ENCODE measurements at regions not wholly inside any gene's neighbourhood (a gene's known extent, or its start where the extent isn't known, plus 50 kb on each side); places are given as distances from the start of the nearest gene placed in this dataset.
A peak's percentile ranks its signal among the peaks of the same experiment; 100 is the strongest.

DNA sequence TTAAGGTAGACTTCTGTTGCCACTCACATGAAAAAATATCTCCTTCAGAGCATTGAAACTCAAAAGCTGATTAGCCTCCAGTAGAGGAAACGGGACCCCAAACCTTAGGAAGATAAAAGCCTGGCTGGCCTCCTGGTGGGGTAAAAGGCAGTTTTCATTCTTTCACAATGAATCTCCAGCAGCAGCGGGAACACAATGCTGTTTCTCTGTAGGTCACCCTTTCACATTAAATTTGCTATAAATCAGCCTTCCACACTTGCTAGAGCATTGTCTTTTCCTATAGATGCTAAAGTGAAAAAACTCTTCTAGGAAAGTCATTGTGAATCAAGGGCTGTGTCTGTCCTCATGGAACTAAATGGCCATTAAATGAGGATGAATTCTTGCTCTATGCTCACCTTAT lies 207.3 kb upstream of the MAGEB2 start:
- peak; percentile 8 for DNase-seq (ENCODE audit: low read depth, low spot score)

DNA sequence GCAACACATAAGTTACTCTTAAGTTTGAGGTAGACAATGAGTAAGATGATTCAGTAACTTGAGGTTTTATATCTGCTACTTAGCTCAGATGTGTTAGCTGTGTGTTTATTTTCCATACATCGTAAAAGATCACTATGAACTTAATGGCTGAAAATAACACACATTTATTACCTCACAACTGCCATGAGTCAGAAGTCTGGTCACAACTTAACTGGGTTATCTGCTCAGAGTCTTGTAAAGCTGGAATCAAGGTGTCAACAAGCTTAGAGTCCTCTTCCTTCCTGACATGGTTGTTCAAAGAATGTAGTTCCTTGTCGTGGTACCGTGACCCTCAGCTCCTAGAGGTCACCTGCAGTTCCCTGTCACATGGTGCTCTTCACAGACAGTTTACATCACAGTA lies 204.9 kb upstream of the MAGEB2 start:
- no peak for DNase-seq (ENCODE audit: low read depth, low spot score)

DNA sequence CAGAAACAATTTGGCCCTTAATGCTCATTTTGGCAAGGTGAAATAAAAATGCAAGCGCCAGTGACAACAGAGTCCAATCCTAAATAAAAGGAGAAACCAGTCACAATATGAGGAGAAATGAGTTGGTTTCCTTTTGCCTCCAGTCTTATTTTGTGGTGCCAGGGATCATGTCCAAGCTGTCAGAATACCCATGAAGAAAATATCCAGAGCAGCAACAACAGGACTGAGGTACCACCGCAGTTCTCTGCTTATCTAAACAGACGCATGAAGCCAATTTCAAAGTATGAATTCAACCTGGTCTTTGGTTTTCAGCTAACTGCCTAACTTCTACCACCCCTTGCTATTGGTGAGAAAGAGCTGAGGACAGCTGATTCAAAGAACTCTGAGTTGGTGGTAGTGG lies 199.9 kb upstream of the MAGEB2 start:
- DNase-seq (ENCODE audit: low read depth, low spot score), result no peak

DNA sequence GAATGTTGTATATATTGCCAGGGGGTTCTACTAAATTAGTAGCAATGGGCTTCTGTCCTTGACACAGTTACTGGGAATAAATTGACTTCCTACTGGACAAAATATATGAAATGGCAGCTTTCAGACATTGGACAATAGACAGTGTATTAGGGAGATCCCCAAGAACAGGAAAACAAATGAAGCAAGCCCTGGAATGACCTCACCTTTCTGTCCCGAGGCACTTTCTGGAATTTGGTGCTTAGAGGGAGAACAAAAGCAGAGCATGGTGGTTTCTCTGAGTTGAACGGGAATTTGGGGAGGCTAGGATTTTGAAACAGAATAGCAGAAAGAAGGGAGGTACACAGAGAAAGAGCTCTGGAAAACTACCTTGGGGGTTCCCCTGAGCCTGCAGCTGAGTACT lies 187.7 kb upstream of the MAGEB2 start:
- DNase-seq (ENCODE audit: low read depth, low spot score), result peak; percentile 80

DNA sequence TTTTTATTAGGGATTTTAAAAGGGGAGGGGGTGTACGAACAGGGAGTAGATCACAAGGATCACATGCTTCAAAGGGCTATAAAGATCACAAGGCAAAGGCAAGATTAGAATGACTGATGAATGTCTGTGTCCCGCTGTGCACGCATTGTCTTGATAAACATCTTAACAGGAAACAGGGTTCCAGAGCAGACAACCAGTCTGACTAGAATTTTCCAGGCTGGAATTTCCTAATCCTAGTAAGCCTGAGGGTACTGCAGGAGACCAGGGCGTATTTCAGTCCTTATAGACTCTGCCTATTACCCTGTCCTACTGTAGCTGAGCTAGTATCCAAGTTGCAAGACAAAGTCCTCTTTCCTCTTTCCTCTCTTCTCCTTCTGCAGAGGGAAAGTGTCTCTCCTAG lies 179.0 kb upstream of the MAGEB2 start:
- peak; percentile 53 for DNase-seq (ENCODE audit: low read depth, low spot score)

DNA sequence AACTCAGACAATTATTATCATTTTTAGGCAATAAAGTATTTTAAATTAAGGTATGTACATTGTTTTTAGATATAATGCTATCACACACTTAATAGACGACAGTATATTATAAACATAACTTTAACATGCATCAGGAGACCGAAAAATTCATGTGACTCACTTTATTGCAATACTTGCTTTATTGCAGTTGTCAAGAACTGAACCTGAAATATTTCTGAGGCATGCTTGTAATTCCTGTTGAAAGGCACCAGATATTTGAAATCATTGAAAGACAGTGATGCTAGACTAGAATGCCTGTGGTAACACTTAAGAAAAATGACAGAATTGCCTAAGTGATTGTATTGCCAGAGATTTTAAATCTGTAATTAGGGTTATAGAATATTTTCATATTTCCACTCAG lies 175.6 kb upstream of the MAGEB2 start:
- DNase-seq (ENCODE audit: low read depth, low spot score), result no peak

DNA sequence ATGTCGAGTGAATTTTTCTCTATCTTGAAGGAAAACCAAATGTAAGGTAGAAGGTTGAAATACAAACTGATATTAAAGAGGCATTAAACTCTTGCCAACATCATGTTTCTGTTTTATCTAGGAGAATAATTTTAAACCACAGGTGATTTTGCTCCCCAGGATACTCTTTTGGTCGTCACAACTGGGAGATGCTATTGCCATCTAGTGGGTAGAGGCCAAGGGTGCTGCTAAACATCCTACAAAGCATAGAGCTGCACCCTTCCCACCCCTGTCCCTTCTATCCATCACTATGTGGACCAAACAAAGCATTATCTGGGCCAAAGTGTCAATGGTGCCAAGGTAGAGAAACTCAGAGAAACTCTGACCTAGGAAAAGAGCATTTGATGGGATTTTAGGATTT lies 154.6 kb upstream of the MAGEB2 start:
- peak; percentile 31 for DNase-seq (ENCODE audit: low read depth, low spot score)

DNA sequence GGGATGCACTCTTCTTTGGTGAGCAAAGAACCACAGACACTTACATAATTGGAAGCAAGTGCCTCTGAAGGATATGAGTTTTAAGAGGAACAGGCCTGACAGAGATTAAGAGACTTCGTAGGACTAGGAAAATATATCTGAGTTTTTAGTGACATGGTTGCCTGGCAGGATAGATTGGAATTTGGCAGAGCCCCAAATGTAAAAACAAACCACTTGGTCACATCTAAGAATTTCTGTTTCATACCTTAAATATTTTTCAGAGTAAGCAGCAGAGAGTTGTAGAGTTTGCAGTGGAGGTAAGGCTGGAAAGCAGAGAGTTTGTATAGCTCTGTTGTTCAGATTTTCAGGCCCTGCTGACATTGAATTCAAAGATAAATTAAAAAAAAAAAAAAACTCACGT lies 150.1 kb upstream of the MAGEB2 start:
- DNase-seq (ENCODE audit: low read depth, low spot score), result no peak

DNA sequence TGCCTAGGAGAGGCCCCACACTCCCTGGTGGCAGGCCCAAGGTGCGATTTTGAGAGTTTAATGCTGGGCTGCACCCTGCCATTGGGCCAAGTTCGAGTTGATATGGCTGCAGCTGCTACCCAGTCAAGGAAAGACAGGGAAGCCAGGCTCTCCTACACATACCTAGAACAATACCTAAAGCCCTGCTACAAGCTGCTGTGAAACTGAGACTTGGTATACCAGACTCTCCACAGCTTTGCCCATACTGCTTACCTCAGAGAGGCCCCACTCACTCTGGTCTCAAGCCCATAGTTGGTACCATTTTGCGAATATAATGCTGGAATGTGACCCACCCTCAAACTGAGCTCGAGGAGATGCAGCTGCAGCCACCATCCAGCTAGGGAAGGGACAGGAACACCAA lies 147.7 kb upstream of the MAGEB2 start:
- DNase-seq (ENCODE audit: low read depth, low spot score), result no peak

DNA sequence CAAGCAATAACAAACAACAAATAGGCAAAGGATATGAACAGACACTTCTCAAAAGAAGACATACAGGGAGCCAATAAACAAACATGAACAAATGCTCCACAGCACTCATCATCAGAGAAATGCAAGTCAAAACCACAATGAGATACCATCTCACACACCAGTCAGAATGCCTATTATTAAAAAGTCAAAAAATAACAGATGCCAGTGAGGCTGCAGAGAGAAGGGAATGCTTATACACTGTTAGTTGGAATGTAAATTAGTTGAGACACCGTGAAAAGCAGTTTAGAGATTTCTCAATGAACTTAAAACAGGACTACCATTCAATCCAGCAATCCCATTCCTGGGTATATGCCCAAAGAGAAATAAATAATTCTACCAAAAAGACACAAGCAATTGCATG lies 129.8 kb upstream of the MAGEB2 start:
- no peak for DNase-seq (ENCODE audit: low read depth, low spot score)

DNA sequence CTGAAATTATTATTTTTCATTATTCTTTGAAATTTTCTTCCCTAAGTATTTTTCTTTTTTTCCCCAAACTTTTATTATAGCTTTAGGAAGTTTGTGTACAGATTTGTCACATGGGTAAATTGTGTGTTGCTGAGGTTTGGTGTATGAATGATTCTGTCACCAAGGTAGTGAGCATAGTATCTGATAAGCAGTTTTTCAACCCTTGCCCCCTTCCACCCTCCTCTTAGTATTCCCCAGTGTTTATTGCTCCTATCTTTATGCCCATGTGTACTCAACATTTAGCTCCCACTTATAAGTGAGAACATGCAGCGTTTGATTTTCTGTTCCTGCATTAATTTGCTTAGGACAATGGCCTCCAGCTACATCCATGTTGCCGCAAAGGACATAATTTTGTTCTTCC lies 103.9 kb upstream of the MAGEB2 start:
- no peak for DNase-seq (ENCODE audit: low read depth, low spot score)

DNA sequence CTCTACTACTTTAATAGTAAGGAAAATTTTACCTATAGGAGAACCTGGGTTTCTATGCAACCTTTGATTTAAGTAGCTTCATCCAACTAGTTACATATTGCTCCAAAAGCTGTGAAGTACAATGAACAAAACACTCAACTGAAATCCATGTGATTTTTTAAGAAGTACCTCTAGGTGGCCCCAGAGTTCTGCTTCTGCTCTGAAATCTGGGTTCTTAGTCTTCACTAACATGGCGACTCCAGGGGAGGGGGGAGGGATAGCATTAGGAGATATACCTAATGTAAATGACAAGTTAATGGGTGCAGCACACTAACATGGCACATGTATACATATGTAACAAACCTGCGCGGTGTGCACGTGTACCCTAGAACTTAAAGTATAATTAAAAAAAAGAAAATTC lies 73.4 kb upstream of the MAGEB2 start:
- peak; percentile 60 for DNase-seq (ENCODE audit: low read depth, low spot score)

DNA sequence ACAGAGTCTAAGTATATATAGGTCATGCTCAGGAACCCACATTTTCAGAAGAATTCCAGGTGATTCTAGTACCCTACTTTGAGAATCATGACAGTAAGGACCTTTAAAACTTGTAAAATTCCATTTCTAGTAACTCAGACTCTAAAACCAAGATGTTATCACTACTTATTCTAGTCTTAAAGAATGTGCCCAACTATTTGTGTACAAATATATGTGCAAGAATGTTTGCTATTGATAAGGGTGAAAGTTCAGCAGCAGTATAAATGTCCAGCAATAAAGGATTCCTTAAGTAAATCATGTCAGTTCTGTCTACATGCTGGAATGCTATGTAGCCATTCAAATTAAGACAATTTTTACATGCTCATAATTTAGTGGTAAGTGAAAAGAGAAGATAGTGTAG lies 71.1 kb upstream of the MAGEB2 start:
- no peak for DNase-seq (ENCODE audit: low read depth, low spot score)

DNA sequence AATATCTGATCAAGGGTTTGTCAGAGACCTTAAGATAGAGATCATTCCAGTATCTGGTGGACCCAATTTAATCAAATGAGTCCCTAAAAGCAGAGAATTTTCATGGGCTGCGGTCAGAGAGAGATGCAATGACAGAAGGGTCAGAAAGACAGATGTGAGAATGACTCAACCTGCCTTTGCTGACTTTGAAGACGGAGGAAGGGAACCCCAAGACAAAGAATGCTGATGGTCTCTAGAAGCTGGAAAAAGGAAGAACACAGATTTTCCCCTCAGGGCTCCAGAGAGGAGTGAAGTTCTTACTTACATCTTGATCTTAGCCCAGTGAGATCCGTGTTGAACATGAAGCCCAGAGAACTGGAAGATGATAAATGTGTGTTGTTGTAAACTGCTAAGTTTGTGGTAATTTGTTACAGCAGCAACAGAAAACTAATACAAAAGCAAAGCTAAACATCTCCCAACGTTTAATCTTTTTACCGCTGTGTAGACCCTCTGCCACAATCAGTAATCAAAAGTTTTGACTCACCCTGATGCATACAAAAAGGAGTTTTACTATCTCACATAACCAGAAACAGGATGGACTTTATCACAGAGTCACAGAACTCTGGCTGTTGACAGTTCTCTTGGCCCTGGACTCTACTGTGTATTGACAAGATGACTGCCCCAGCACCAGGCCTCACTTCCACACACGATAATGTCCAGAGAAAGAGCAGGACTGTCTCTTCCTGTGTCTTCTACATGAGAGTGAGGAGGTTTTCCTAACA lies 70.2 kb upstream of the MAGEB2 start:
- no peak for DNase-seq (ENCODE audit: low read depth, low spot score)

DNA sequence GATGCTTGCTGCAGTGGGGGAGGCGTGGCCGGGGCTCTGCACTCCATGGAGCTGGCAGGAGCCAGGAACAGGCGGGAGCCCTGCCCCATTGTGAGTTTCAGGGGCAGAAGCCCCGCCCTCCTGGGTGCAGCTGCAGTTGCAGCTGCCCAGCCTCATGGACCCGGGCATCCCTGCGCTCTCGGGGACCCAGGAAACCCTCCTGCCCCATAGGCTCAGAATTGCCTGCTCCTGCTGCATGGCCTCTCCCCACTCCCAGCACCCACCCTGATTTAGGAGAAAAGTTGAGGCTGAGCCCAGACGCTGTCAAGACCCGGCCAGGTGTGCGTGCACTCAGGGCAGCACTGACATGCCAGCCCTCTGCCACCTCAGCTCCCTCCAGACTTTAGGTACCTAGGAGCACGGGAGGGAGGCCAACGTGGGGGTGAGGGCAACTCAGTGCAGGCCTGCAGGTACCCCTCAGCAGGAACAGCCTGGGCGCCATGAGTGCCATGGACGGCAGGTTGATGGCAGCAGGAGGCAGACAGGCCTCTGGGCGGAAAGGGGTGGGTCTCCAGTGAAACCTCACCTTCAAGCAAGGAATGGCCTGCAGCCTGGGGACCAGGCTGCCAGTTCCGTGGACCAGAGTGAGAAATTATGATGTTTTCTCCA lies 67.2 kb upstream of the MAGEB2 start:
- no peak for DNase-seq (ENCODE audit: low read depth, low spot score)

DNA sequence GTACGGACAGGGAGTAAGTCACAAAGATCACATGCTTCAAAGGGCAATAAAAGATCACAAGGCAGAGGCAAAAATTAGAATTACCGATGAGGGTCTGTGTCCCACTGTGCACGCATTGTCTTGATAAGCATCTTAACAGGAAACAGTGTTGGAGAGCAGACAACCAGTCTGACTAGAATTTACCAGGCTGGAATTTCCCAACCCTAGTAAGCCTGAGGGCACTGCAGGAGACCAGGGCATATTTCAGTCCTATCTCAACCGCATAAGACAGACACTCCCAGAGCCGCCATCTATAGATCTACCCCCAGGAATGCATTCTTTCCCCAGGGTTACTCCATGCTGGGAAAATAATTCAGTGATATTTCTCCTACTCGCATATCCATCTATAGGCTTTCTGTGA lies 66.2 kb upstream of the MAGEB2 start:
- peak; percentile 68 for DNase-seq (ENCODE audit: low read depth, low spot score)

DNA sequence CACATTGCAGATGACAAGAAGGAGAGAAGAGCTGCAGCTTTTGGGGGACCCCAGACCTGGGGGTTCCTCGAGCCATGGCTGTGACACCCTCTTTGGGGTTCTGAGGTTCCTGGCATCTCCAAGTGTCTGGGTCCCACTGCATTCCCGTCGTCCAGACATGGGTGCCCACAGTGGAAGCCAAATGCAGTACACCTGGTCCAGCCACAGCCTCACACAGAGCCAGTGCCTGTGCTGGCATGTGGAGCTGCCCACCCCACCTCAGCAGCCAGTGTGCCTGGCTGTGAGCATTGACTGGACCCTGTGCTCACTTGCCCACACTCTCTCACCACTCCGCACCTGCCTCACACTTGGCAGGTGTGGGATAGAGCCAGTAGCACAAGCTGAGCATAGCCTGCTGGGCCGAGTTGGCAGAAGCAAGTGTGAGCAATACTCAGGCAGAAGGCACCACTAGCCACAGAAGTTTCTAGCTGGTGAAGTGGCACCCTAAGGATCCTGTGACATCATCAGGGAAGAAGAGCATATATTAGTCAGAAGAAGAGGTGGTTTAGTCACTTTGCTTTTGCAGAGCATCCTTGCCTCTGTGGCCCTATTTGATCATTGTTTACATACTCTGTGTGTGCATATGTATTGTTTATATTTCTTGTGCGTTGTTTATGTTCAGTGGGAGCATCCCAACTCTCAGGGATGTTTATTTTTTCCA lies 65.0 kb upstream of the MAGEB2 start:
- DNase-seq (ENCODE audit: low read depth, low spot score), result no peak

DNA sequence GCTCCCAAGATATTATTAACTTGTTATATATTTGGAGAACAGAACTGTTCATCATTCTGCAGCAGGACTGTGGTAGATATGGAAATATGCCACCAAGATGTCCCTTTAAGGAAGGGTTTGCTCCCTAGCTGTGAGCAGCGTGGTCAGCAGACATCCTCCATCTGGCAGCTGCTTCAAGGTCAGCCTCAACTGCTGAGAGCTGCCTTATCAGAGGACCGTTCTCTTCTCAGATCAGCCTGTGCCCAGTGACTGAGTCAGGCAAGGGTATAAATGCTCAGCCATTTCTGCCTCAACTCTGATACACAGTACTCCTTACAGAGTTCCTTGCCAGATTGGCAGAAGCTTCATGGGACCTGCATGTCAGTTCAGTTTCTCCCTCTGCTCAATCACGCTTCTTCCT lies 63.4 kb upstream of the MAGEB2 start:
- no peak for DNase-seq (ENCODE audit: low read depth, low spot score)

DNA sequence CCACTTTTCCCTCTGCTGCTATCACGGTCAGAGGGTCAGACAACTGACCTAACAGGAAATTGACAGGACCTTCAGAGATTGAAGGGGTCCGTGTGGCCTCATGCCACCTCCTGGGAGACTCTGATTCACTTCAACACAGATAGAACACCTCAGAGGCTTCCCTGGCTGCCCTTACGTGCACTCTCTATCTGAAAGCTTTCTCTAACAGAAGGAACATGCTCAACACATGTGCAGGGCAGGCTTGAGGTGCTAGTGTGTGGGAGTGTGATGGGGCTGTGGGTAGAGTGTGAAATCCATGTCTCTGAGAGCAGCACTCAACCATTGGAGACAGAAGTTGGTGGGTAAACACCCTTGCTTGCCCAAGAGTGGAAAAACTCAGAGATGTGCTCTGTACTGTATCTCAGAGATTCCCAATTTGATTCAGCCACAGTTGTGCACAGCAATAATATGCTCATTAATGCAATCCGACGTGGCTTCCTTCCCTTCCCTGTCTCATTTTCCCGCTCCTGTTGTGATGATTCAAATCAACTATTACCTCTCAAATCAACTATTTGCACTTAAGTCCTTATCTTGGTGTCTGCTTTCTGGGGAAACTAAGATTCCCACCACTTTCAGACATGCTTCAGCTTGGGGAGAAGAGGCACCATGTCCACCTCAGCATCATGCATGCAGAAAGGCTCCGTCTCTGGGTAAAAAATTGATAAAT lies 62.0 kb upstream of the MAGEB2 start:
- no peak for DNase-seq (ENCODE audit: low read depth, low spot score)

DNA sequence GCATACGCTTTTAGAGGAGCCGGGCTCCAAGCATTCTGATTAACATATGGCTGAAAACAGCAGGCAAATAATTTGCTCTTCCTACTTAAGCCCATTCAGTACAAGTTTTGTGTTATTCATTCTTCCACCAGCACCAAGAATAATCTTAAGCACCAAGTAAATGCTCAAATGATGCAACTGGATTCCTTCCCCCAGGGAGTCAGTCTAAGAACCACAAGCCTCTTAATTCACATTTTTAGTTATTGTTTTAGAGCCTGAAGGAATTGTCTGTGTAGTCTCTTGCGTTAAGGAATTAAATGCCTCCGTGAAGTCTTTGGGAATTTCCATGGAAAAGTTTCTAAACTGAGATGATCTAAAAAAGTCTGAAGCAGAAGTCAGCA lies 61.5 kb upstream of the MAGEB2 start:
- DNase-seq (ENCODE audit: low read depth, low spot score), result no peak

DNA sequence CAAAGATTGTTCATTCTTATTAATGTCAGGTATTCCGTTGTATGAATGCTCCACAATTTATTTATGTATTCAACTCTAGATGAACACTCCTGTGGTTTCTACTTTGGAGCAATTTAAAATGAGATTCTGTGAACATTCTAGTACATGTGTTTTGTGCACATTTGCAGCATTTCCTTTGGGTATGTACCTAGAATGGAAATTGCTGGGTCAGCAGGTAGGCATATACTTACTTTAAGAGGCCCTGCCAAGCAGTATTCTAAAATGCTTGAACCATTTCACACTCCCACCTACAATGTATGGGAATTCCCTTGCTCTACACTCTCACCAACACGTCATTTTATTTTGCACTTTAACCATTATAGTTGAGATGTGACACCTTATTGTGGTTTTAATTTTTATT lies 59.4 kb upstream of the MAGEB2 start:
- no peak for DNase-seq (ENCODE audit: low read depth, low spot score)

DNA sequence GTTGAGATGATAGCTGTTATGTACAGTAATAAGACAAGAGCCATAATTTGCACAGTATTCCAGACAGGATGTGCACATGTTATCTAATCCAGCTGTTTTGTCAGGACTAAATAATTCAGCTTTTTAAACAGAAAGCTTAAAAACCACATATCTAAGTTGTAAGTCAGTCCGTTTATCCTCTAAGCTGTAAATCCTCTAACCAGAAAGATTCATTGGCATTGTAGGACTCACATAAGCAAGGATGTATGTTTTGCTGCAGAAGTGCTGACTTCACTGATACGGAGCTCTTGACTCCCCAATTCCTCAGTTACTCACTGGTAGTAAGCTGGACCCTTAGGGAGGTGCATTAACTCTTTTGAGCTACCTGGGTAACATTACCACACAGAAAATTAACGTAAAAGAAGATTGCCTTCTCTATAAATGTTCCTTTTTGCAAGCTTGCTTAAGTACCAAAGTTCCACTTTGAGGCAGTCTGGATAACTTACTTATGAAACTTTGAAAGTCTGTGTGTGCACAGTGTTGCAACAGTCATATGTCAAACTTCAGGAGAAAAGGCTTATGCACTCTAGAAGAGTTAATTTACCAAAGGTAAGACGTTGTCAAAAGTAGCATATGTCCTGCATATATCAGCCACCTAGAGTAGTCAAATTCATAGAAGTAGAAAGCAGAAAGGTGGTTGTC lies 58.3 kb upstream of the MAGEB2 start:
- no peak for DNase-seq (ENCODE audit: low read depth, low spot score)

Measured in ELF-1 (cell line).